Neutrophil (primary cell): ENCODE measurements at regions not wholly inside any gene's neighbourhood (a gene's known extent, or its start where the extent isn't known, plus 50 kb on each side); places are given as distances from the start of the nearest gene placed in this dataset.

ENCODE experiments used
- H3K27ac ChIP-seq: fragments of 200-600 bp; sonication (generic); 2 replicates; pipeline ENCODE4 v1.5.1; 2016; ENCODE audit warnings: mild to moderate bottlenecking, moderate library complexity
- H3K27me3 ChIP-seq: fragments of 200-600 bp; sonication (generic); 2 replicates; pipeline ENCODE4 v1.6.0; 2016; ENCODE audit warnings: mild to moderate bottlenecking
- H3K36me3 ChIP-seq: fragments of 200-600 bp; sonication (generic); 2 replicates; pipeline ENCODE4 v1.5.1; 2017
- H3K4me1 ChIP-seq, 2 experiments: fragments of 200-600 bp in 1 of 2; sonication (generic) in 1 of 2; 1 replicate in 1 of 2; 2 replicates in 1 of 2; pipeline versions ENCODE4 v1.5.1 to v1.6.1; 2013 to 2016; ENCODE audit warnings: low read depth in 1 of 2, low read length in 1 of 2, mild to moderate bottlenecking in 1 of 2, moderate library complexity in 1 of 2; ENCODE audit not compliant: control insufficient read depth in 1 of 2, insufficient read depth in 1 of 2
- H3K4me3 ChIP-seq, 2 experiments: fragments of 200-600 bp in 1 of 2; sonication (generic) in 1 of 2; 1 replicate in 1 of 2; 2 replicates in 1 of 2; pipeline ENCODE4 v1.5.1; 2013 to 2016; ENCODE audit warnings: low read depth in 1 of 2, low read length in 1 of 2, mild to moderate bottlenecking in 1 of 2, moderate library complexity in 1 of 2
- H3K9me3 ChIP-seq: fragments of 200-600 bp; sonication (generic); 2 replicates; pipeline ENCODE4 v1.5.1; 2016
- CTCF ChIP-seq: fragments of 200-600 bp; sonication (generic); IDR thresholded peaks from 2 replicates; pipeline ENCODE4 v1.5.1; 2016; ENCODE audit warnings: antibody characterized with exemption

GRCh38 chr4:101710806-101711205 is 79.7 kb upstream of the BANK1 start:
- no peak for TF ChIP-seq CTCF
- Histone ChIP-seq H3K27ac (no peak overlapping the region), H3K4me1 (peaks cover 0 to 3% of the 10 kb centered on the region in 2 experiments), H3K9me3 (no peaks in the 10 kb centered on the region), H3K4me3 (no peak overlapping the region), H3K36me3 (no peaks in the 10 kb centered on the region), H3K27me3 (no peaks in the 10 kb centered on the region)

- Histone ChIP-seq H3K27me3 (no peaks in the 10 kb centered on the region), H3K27ac (no peak overlapping the region), H3K4me3 (no peak overlapping the region), H3K36me3 (no peaks in the 10 kb centered on the region), H3K4me1 (peaks cover 0 to 3% of the 10 kb centered on the region in 2 experiments), H3K9me3 (no peaks in the 10 kb centered on the region)
- TF ChIP-seq CTCF: no peak
Measured at GRCh38 chr4:101708293-101709039, 82.1 kb upstream of the BANK1 start.

- no peaks in the 10 kb centered on the region for H3K27me3 ChIP-seq
- H3K4me1 ChIP-seq: peaks cover 0 to 3% of the 10 kb centered on the region in 2 experiments
- H3K36me3 ChIP-seq: no peaks in the 10 kb centered on the region
- no peaks in the 10 kb centered on the region for H3K9me3 ChIP-seq
- TF ChIP-seq CTCF: no peak
- no peak overlapping the region for H3K27ac ChIP-seq
- no peak overlapping the region for H3K4me3 ChIP-seq
Measured at GRCh38 chr4:101707596-101707995, 82.9 kb upstream of the BANK1 start.

- H3K9me3 ChIP-seq: no peaks in the 10 kb centered on the region
- peaks cover 0 to 3% of the 10 kb centered on the region in 2 experiments for H3K4me1 ChIP-seq
- H3K36me3 ChIP-seq: no peaks in the 10 kb centered on the region
- no peak overlapping the region for H3K27ac ChIP-seq
- TF ChIP-seq CTCF: no peak
- no peak overlapping the region for H3K4me3 ChIP-seq
- no peaks in the 10 kb centered on the region for H3K27me3 ChIP-seq
Measured at GRCh38 chr4:101706535-101707057, 83.9 kb upstream of the BANK1 start.

- Histone ChIP-seq H3K4me3 (no peak overlapping the region), H3K4me1 (no peaks in the 10 kb centered on the region), H3K36me3 (no peaks in the 10 kb centered on the region), H3K27ac (no peak overlapping the region), H3K27me3 (no peaks in the 10 kb centered on the region), H3K9me3 (no peaks in the 10 kb centered on the region)
- no peak for TF ChIP-seq CTCF
Measured at GRCh38 chr4:101701551-101701950, 89.0 kb upstream of the BANK1 start.
